ENCODE measurements at regions not wholly inside any gene's neighbourhood (a gene's known extent, or its start where the extent isn't known, plus 50 kb on each side); places are given as distances from the start of the nearest gene placed in this dataset.

DNA sequence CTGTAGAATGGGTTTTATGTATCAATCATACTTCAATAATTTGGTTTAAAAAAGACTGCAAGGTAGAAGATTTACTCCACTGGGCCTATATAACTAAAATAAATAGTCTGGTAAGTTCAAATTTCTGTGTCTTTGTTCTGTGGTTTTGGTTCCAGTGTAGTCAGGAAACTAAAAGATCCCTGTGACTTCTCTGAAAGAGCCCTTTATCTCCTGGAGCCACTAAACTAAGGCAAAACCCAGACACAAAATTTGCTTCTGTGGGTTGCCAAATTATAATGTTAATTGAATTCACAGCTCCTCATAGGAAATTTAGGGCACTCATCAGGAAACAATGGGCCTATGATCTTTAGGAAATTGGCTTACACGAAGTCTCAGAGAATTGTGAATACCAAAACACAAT, 1038.4 kb downstream of the GALC start:
- H3K4me3 Mint-ChIP-seq = no peak overlapping the region
- H3K4me1 Mint-ChIP-seq = no peaks in the 10 kb centered on the region
- ATAC-seq (no peak), DNase-seq (no peak)
- no peaks in the 10 kb centered on the region for H3K9me3 Mint-ChIP-seq
- no peaks in the 10 kb centered on the region for H3K27me3 Mint-ChIP-seq
- H3K36me3 Mint-ChIP-seq (ENCODE audit: low read depth) = no peaks in the 10 kb centered on the region
- no peak overlapping the region for H3K27ac Mint-ChIP-seq

GRCh38 chr14:86946446-86946845, 1046.5 kb downstream of the GALC start:
- ATAC-seq = no peak

GRCh38 chr14:86944434-86944833, 1048.5 kb downstream of the GALC start:
- H3K36me3 Mint-ChIP-seq (ENCODE audit: low read depth) = no peaks in the 10 kb centered on the region
- H3K27ac Mint-ChIP-seq = no peak overlapping the region
- ATAC-seq = no peak

More at GRCh38 chr14:86946446-86946845, 1046.5 kb downstream of the GALC start:
- H3K27me3 Mint-ChIP-seq = no peaks in the 10 kb centered on the region
- no peaks in the 10 kb centered on the region for H3K9me3 Mint-ChIP-seq
- H3K27ac Mint-ChIP-seq = no peak overlapping the region
- no peak overlapping the region for H3K4me3 Mint-ChIP-seq
- H3K36me3 Mint-ChIP-seq (ENCODE audit: low read depth) = no peaks in the 10 kb centered on the region
- no peaks in the 10 kb centered on the region for H3K4me1 Mint-ChIP-seq
- no peak for DNase-seq

GRCh38 chr14:86943391-86944365, 1049.3 kb downstream of the GALC start:
- H3K4me1 Mint-ChIP-seq = no peaks in the 10 kb centered on the region
- H3K4me3 Mint-ChIP-seq = no peak overlapping the region
- H3K27ac Mint-ChIP-seq = no peak overlapping the region
- no peak for DNase-seq
- ATAC-seq = no peak
- no peaks in the 10 kb centered on the region for H3K36me3 Mint-ChIP-seq (ENCODE audit: low read depth)
- H3K9me3 Mint-ChIP-seq = peaks cover 4% of the 10 kb centered on the region
- no peaks in the 10 kb centered on the region for H3K27me3 Mint-ChIP-seq

More at GRCh38 chr14:86944434-86944833, 1048.5 kb downstream of the GALC start:
- Mint-ChIP-seq H3K4me3 (no peak overlapping the region), H3K27me3 (no peaks in the 10 kb centered on the region), H3K4me1 (no peaks in the 10 kb centered on the region), H3K9me3 (no peaks in the 10 kb centered on the region)
- DNase-seq = no peak

DNA sequence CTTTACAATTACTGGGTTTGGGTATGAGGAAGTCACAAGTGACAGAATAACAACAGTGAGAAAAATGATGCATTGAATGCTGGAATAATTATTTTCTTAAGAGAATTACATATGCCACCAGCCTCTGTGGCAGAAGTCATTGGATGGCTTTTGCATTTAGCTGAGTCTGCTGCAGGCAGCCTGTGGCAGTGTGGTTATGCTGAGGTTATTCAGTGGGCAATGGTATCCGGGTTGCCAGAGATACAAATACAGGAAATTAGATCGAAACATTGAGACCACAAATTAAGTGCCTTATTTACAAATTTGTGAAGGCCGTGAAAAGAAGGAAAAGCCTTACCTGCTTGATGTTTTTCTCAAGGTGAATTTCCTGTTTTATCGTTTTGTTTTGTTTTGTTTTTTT, 1050.0 kb downstream of the GALC start:
- Mint-ChIP-seq H3K9me3 (peaks cover 4% of the 10 kb centered on the region), H3K27me3 (no peaks in the 10 kb centered on the region), H3K4me1 (no peaks in the 10 kb centered on the region), H3K36me3 (ENCODE audit: low read depth) (no peaks in the 10 kb centered on the region), H3K27ac (no peak overlapping the region), H3K4me3 (no peak overlapping the region)
- DNase-seq (no peak), ATAC-seq (no peak)

DNA sequence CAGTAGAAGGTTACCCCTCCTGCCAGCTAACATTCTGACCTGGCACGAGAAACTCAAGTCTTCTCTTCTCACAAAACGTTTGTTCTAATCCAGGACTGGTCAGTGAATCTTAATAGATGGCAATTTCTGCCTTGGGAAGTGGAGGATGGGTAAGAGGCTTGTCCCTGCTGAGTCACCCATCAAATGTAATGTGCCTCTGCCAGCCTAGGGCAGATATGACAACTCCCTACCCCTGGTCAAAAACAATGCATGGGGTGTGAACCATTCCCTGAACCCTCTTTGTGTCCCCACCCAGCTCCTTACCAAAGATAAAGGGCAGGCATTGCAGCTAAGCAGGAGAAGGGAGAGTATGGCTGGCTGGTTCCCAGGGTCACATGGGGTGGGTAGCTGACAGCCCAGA, 1052.9 kb downstream of the GALC start:
- Mint-ChIP-seq H3K27ac (no peak overlapping the region), H3K36me3 (ENCODE audit: low read depth) (no peaks in the 10 kb centered on the region), H3K27me3 (no peaks in the 10 kb centered on the region)

GRCh38 chr14:86938320-86938719, 1054.7 kb downstream of the GALC start:
- no peak overlapping the region for H3K27ac Mint-ChIP-seq
- no peaks in the 10 kb centered on the region for H3K36me3 Mint-ChIP-seq (ENCODE audit: low read depth)
- no peak overlapping the region for H3K4me3 Mint-ChIP-seq
- no peaks in the 10 kb centered on the region for H3K4me1 Mint-ChIP-seq
- H3K27me3 Mint-ChIP-seq = no peaks in the 10 kb centered on the region
- DNase-seq (no peak), ATAC-seq (no peak)
- peaks cover 9% of the 10 kb centered on the region for H3K9me3 Mint-ChIP-seq

More for the DNA sequence above, 1052.9 kb downstream of the GALC start:
- no peak overlapping the region for H3K4me3 Mint-ChIP-seq
- H3K4me1 Mint-ChIP-seq = no peaks in the 10 kb centered on the region
- ATAC-seq (no peak), DNase-seq (no peak)
- H3K9me3 Mint-ChIP-seq = peaks cover 9% of the 10 kb centered on the region

DNA sequence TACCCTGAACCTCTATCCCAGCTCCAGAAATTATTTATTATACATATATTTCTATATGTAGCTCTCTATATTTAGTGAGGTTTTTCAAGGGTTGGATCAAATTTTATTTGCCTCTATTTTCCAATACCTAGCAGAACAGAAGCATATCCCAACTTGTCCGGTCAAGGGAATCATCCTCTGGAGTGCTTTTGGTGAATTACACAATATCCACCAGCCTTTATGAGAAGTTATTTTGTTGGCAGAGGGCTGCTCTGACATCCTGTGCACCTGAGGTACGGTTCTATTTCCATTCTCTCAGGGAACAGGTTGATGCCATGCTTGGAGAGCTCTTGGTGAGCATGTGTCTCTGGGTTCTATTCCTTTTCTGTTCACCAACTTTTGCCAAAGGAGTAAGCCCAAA, 1056.4 kb downstream of the GALC start:
- no peak for DNase-seq
- H3K4me1 Mint-ChIP-seq = no peaks in the 10 kb centered on the region

DNA sequence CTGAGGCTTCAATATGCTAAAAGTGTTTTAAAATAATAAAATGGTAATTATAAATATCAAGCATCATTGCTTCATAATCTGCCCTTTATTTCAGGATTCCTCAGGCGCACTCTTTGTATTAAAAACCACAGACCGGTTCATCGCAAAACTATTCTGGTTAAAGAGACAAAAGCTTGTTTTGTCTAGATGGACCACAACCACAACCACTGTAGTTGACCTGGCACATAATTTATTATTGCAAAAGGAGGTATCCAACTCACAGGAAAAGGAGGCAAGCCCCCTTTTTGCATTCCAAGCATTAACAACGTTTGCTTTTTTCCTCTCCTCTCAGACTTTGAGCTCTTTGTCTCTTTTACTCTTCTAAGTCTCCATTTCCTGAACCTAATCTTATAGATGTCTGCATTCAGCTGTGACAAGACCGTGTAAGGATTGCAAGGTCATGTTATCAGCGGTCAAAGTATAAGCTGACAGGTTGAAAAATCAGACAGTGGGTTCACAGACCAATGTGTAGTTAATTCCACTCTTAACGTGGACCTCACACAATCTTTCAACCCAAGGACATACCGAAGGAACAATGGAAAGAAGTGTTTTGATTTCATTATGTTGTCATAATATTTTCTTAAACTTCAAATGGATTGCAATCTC, 1057.6 kb downstream of the GALC start:
- Mint-ChIP-seq H3K27ac (no peak overlapping the region), H3K4me1 (no peaks in the 10 kb centered on the region), H3K36me3 (ENCODE audit: low read depth) (no peaks in the 10 kb centered on the region), H3K4me3 (no peak overlapping the region), H3K27me3 (no peaks in the 10 kb centered on the region), H3K9me3 (peaks cover 9% of the 10 kb centered on the region)
- ATAC-seq = no peak
- DNase-seq = no peak

More for the DNA sequence above, 1056.4 kb downstream of the GALC start:
- Mint-ChIP-seq H3K27me3 (no peaks in the 10 kb centered on the region), H3K36me3 (ENCODE audit: low read depth) (no peaks in the 10 kb centered on the region), H3K27ac (no peak overlapping the region), H3K4me3 (no peak overlapping the region), H3K9me3 (peaks cover 9% of the 10 kb centered on the region)
- ATAC-seq = no peak

DNA sequence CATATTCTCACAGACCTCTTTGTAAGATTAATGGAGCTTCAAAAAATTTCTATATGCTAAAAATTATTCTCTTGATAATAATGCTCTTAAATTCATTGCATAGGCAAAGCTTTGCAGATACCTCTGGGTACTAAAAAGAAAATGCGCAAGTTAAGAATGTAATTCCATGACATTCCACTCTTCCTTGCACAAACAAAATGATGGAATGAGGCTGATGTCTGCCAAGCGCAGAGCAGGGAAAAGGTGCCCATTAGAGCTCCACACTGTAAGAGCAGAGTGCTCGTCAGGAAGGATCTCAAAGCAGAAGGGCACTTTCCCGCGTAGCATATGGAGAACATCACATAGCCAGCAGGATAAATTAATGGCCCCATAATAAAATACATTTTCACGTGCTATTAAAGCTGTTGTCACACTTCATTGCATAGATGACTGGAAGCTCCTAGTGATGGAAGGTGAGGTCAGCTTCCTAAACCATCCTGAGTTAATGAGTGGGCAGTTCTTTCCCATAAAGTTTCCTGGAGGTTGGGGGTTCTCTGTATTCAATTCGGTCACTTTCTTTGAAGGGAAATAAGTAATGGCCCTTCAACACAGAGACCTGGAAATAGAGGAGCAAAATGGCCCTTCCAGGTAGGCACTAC, 1058.9 kb downstream of the GALC start:
- Mint-ChIP-seq H3K4me3 (no peak overlapping the region), H3K36me3 (ENCODE audit: low read depth) (no peaks in the 10 kb centered on the region), H3K9me3 (peaks cover 8% of the 10 kb centered on the region), H3K27ac (no peak overlapping the region), H3K27me3 (no peaks in the 10 kb centered on the region), H3K4me1 (no peaks in the 10 kb centered on the region)
- DNase-seq (no peak), ATAC-seq (no peak)

DNA sequence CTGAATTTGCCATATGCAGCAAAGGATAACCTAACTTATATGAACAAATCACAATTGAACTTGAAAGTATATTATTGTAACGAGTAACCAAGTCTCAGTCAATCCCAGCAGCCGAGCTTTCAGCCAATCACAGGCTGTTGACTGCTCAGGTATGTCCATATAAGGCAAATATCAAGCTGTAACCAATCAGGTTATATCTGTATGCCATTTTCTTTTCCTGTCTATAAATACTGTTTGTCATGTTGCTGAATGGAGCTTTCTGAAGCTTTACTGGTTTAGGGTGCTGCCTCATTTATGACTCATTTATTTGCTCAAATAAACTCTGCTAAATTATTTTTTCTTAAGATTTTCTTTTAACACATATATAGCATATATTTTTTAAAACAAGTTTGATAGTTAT, 1059.5 kb downstream of the GALC start:
- Mint-ChIP-seq H3K36me3 (ENCODE audit: low read depth) (no peaks in the 10 kb centered on the region), H3K4me3 (no peak overlapping the region), H3K4me1 (no peaks in the 10 kb centered on the region), H3K9me3 (peaks cover 5% of the 10 kb centered on the region), H3K27ac (no peak overlapping the region), H3K27me3 (no peaks in the 10 kb centered on the region)
- ATAC-seq (no peak), DNase-seq (no peak)

DNA sequence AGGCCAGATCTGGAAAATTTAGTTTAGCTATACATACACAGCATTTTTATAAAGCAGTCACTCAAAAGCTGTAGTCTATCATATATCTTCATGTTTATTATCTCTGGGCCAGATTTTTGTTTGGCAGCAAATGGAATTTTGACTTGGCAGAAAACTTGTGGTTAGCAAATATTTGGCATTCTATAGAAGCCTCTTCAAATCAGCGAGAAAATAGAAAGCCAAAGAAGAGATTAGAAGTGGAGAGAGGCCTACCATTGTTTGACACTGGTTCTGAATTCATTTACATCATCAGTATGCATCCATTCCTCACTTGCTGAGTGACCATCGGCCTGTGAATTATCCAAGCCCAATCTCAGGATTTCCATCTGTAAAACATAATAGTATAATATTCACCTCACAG, 1077.6 kb downstream of the GALC start:
- Mint-ChIP-seq H3K27me3 (no peaks in the 10 kb centered on the region), H3K36me3 (ENCODE audit: low read depth) (no peaks in the 10 kb centered on the region), H3K27ac (no peak overlapping the region), H3K9me3 (no peaks in the 10 kb centered on the region), H3K4me3 (no peak overlapping the region), H3K4me1 (no peaks in the 10 kb centered on the region)
- DNase-seq (no peak), ATAC-seq (no peak)

DNA sequence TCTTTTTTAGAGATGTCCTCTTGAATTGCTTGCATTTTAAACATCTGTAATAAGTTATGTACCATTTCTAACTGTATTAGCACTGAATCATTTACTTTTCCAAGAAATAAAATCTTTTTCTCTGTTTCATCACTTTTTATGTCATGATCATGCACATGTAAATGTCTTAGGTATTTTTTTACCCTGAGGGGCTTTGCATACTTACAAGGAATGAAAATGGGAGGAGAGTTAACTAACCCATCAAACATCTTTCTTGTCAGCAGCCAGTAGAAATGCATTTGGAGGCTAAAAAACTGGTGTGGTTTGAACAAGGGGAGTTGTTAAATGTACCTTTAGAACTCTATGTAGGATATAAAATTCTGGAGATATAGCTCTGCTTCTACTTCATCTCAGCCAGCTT, 1080.3 kb downstream of the GALC start:
- H3K4me3 Mint-ChIP-seq = no peak overlapping the region

GRCh38 chr14:86911486-86911885, 1081.5 kb downstream of the GALC start:
- ATAC-seq (no peak), DNase-seq (no peak)
- no peak overlapping the region for H3K27ac Mint-ChIP-seq
- H3K27me3 Mint-ChIP-seq = no peaks in the 10 kb centered on the region
- no peak overlapping the region for H3K4me3 Mint-ChIP-seq
- no peaks in the 10 kb centered on the region for H3K9me3 Mint-ChIP-seq
- H3K36me3 Mint-ChIP-seq (ENCODE audit: low read depth) = no peaks in the 10 kb centered on the region
- H3K4me1 Mint-ChIP-seq = no peaks in the 10 kb centered on the region

More for the DNA sequence above, 1080.3 kb downstream of the GALC start:
- Mint-ChIP-seq H3K36me3 (ENCODE audit: low read depth) (no peaks in the 10 kb centered on the region), H3K4me1 (no peaks in the 10 kb centered on the region), H3K27me3 (no peaks in the 10 kb centered on the region), H3K9me3 (no peaks in the 10 kb centered on the region), H3K27ac (no peak overlapping the region)
- DNase-seq (no peak), ATAC-seq (no peak)
